SHP77 (cell line): ENCODE measurements at regions not wholly inside any gene's neighbourhood (a gene's known extent, or its start where the extent isn't known, plus 50 kb on each side); places are given as distances from the start of the nearest gene placed in this dataset.
"Not testable (repeated sequence)": the region's sequence is repeated elsewhere in the genome, so short reads cannot be mapped to it uniquely, and the experiment has no call there.

Experiments
- DNase-seq, 2 experiments: peaks; one replicate each; lab custom pipeline; 2025; lab: John Stamatoyannopoulos, UW

DNA sequence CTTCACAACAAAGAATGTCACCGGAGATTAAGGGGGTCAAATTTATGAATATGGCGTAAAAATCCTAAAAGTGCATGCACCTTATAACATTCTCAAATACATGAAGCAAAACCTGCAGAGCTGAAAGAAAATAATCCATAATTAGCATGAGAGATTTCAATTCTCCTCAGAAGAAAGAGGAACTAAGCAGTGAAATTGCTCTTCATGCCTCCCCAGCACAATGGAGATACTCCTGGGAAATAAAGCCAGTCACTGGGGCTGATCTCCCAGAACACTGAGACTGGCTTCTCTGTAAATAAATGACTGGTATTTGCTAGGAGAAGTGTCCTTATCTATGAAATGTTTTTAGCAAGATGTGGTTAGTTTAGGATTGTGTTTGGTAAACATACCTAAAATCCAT lies 68.1 kb downstream of the GOLGA6L6 start:
- not testable (repeated sequence) for DNase-seq

DNA sequence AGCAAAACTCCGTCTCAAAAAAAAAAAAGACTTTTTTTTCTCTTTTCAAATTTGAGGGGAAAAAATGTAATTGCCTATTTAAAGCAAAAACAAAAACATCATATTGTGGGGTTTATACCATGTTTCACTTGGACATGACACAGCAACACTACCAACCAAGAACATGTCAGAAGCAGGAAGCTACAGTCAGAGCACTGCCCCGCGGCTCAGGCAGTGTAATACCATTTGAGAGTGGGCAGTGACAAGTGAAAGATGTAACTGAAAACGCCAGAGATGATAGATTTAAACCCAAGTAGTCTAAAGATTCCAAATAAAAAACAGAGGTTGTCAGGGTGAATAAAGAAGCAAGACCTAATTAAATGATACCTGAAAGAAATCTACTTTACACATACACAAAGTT lies 68.6 kb downstream of the GOLGA6L6 start:
- not testable (repeated sequence) for DNase-seq

DNA sequence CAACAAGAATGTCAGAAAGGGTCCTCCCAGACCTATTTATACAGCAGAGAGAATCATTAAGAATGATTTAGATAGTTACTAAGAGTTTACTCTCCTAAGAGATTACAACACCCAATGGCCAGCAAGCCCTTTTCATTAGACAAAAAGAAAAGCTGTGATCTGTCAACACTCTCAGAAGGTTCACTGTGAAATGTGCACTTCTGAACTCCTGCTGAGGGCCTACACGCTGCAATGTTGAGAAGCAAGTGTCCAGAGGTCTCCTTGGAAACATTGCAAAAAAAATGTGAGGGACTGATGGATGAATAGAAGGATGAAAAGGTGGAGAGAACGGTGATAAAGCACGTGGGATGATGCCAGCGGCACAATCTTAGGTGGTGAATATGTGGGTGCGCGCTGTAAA lies 70.8 kb downstream of the GOLGA6L6 start:
- DNase-seq = not testable (repeated sequence)

DNA sequence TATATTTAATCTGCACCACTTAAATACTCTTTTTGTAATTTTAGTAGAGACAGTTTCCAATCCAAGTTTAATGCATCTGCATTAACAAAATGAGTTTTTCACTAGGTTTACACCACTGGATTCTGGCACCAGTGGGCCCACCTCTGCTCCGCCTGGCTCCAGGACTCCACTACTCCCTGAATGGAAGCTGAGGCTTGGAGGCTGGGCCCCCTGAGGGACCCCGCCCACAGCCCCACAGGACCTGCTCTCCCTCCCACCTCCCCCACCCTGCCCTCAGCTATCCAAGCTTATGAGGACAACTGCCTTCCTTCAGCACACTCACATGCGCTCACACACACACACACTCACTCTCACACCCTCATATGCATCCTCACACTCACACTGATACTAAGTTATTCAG lies 100.5 kb downstream of the GOLGA6L6 start:
- DNase-seq = not testable (repeated sequence)

DNA sequence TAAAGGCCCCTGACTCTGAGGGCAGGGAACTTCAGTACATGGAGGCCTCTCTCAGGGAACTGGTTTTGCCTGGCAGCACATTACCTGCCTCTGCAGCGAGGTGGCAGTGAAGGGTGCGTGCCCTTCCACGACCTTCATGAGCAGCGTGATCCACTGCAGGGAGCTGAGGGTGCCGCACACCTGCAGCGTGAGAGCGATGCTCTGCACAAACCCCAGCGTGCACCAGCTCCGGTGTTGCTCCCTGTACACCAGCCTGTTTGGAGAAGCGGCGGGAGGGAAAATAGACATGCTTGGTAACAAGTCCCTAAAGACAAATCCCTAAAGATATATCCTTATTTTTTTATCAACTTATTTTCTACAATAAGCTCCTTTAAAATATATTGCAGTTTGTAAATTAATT lies 101.2 kb downstream of the GOLGA6L6 start:
- not testable (repeated sequence) for DNase-seq

DNA sequence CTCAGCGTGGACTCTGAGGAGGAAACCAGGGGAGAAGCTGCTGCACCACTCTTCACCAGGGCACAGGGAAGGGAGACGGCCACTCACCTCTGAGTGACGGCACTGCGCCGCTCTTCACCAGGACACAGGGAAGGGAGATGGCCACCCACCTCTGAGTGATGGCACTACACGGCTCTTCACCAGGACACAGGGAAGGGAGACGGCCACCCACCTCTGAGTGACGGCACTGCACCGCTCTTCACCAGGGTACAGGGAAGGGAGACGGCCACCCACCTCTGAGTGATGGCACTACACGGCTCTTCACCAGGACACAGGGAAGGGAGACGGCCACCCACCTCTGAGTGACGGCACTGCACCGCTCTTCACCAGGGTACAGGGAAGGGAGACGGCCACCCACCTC lies 102.5 kb downstream of the GOLGA6L6 start:
- DNase-seq = not testable (repeated sequence)

DNA sequence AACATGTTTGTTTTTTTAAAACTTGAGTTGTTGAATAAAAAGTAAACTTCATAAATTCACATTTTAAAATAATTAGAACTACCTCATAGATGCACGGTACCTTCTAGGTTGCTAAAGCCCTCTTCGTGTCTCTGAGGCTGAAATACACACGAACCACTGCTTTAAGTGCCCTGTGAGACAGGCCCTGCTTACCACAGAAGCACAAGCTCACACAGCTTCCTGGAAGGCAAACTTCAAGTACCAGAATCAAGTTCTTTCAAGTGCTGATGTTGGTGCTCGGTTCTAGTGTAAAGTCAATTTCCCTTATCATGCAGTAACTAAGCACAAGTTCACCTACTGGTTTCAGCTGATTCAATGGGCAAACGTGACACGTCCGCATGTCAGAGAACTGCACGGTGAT lies 103.3 kb downstream of the GOLGA6L6 start:
- not testable (repeated sequence) for DNase-seq

DNA sequence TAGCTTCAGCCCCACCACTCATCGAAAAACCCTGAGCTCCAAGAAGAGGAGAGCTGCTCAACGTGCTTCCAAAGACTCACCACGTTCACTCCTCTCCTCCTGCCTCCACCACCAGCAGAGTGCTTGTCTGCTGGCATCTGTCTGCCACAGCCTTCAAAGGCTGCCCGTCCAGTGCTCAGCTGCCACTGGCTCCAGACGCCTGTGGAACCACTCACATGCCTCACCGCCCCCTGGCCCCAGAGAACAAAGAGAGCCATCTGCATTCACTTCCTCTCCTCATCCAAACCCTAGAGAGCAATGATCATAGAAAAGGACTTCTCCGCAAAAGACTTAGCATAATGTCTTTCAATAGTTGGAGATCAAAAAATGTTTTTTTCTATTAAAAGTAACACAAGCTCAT lies 108.1 kb downstream of the GOLGA6L6 start:
- not testable (repeated sequence) for DNase-seq

DNA sequence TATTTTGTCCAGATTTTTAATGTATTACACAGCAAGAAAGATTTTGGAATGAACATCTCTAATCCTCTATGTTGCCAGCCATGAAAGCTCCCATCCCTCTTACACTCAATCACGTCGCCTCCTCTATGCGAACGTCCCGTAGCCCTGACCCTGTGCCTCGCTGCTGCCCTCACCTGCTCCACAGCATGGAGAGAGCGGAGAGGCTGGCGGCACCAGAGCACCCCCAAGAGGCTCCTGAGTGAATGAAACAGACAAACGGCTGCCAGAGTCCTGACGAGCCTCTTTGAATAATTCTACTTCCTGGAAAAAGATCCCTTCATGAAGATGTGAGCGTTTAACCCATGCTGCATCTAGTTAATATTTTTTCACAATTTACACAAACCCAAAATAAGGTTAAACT lies 111.1 kb downstream of the GOLGA6L6 start:
- DNase-seq = not testable (repeated sequence)

DNA sequence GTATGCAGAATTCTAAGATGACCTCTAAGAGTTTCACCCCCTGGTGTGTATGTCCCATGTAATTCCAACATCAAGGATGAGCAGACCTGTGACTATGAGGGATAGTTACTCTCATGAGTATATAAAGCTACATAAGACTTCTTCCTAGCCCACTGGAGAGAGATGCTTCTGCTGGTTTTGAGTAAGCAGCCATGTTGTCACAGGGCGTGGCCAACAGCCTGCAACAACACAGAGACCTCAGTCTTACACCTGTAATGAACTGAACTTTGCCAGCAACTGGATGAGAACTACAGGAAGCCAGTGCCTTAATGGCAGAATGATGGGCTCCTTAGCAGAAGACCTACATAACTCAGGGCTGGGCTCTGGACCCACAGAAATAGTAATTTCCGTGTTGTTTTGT lies 120.9 kb downstream of the GOLGA6L6 start:
- not testable (repeated sequence) for DNase-seq

DNA sequence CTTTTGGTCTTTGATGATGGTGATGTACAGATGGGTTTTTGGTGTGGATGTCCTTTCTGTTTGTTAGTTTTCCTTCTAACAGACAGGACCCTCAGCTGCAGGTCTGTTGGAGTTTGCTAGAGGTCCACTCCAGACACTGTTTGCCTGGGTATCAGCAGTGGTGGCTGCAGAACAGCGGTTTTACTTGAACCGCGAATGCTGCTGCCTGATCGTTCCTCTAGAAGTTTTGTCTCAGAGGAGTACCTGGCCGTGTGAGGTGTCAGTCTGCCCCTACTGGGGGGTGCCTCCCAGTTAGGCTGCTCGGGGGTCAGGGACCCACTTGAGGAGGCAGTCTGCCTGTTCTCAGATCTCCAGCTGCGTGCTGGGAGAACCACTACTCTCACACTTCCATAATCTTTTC lies 125.0 kb downstream of the GOLGA6L6 start:
- not testable (repeated sequence) for DNase-seq

DNA sequence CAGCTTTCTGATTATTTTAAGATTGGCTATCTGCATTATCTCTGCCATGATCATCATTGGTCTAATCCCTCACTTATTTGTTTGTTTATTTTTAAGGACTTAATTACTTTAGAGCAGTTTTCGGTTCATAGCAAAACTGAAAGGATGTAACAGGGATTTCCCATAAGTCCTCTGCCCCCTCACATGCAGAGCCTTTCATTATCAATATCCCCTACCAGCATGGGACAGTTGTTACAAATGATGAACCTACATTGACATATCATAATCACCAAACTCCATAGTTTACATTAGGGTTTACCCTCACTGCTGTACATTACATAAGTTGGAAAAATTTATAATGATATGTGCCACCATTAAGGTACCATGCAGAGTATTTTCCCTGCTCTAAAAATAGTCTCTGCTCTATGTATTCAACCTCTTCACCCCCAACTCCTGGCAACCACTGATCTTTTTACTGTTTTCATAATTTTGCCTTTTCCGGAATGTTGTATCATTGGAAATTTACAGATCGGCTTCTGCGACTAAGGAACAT lies 131.9 kb downstream of the GOLGA6L6 start:
- not testable (repeated sequence) for DNase-seq

DNA sequence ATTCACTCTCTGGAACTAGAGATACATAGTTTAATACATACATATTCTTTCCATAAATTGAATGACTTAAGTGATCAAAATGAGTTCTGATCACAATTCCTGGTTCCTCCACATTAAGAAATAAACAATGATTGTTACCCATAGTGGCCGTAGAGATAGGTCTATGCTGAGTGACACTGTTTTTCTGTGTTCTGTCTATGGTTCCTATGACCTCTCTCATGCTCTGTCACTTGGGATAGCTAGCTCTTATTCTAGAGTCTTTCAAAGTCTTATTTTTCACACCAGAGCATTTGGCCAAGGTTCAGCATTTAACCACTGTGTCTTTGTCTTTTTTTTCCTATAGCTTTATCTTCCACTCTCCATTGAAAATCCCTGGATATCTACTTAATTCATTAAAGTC lies 132.4 kb downstream of the GOLGA6L6 start:
- DNase-seq = no peak

DNA sequence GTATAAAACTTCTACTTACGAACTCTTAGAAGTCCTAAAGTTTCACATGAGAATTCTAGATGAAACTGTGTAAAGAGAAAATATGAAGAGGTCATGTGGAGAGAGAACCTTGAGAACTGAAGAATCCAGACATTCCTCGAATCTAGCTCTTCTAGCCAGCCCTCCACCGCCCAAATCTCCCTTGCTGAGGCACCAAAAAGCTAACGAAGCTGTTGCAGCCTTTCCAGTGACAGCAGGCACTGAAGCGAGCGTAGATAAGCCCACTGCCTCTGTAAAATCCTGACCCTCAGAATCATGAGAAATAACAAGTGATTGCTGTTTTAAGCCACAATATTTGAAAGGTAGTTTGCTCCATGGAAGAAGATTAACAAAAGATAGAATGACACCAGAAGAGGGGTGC lies 134.0 kb downstream of the GOLGA6L6 start:
- DNase-seq = no peak

DNA sequence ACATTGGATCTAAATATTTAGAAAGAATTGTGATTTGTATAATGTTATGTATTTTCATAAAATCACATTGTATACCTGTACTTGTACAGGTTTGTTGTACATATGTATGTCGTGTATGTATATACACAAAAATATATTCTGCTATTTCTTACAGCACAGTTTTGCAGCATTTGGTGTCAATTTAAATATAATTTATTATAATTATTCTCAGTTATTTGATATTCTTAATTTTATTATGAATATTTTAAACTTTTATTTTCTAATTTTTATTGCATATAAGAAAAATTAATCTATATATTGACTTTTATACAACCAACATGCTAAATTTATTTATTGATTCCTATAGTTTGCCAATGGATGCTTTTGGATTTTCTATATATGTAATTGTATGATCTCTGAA lies 137.0 kb downstream of the GOLGA6L6 start:
- DNase-seq = not testable (repeated sequence)

DNA sequence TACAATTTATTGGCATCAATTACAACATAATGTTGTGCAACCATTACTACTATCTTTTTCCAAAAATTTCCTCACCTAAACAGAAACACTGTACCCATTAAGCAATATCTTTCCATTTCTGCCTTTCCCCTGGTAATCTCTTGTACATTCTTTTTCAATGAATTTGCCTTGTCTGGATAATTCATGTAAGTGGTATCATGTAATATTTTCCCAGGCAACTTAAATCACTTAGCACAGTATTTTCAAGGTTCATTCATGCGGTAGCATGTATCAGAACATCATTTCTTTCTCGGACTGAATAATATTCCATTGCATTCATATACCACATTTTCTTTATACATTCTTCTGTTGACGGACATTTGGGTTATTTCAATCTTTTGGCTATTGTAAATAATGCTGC lies 139.0 kb downstream of the GOLGA6L6 start:
- DNase-seq = not testable (repeated sequence)

DNA sequence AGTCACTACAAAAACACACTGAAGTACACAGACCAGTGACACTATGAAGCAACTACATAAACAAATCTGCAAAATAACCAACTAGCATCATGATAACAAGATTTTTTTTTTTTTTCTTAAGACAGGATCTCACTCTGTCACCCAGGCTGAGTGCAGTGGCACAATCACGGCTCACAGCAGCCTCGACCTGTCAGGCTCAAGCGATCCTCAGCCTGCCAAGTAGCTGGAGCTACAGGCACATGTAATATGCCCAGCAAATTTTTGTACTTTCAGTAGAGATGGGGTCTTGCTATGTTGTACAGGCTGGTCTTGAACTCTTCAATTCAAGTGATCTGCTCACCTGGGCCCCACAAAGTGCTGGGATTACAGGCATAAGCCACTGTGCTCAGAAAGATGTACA lies 140.5 kb downstream of the GOLGA6L6 start:
- DNase-seq = not testable (repeated sequence)

DNA sequence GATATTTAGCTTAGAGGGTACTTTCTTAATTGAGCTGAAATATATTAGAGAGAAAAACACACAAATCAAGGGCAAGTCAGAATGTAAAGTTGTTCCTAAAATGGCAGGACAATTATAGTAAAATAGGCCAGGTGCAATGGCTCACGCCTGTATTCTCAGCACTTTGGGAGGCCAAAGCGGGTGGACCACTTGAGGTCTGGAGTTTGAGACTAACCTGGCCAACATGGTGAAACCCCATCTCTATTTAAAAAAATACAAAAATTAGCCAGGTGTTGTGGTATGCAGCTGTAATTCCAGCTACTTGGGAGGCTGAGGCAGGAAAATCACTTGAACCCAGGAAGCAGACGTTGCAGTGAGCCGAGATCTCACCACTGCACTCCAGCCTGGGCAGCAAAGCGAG lies 142.9 kb downstream of the GOLGA6L6 start:
- DNase-seq = not testable (repeated sequence)

DNA sequence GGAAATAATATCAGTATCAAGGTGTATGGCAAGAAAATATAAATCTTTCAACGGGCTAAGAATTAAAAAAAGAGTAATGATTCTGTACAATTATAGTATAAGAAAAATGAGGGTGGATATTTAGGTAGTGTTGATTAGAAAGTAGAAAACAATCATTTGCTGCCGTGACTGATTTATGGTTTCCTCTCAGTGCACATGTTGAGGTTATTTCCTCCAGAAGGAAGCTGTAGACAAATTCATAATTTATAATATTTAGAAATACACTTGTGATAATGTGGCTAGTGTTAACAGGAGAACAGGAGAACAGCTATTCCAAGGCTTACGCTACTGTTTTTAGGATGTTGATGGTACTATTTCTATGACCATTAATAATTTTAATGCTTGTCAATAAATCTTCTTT lies 153.4 kb downstream of the GOLGA6L6 start:
- not testable (repeated sequence) for DNase-seq

DNA sequence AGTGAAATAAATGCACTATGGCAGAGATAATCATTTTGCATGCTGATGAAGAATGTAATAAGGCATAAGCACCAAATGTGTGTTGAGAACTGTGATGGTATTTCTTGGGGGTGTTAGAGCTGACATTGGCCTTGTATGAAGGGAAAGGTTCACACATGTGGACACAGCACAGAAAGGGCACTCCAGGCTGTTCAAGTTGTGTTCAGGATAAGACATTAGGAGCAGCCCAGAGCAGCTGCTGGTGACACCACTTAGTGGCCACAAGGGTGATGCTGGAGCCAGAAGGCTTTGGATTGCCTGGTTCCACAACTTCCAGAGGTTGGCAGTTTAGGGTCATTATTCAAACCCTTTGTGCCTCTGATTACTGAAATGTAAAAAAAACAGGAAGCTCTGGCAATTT lies 155.4 kb downstream of the GOLGA6L6 start:
- no peak for DNase-seq

DNA sequence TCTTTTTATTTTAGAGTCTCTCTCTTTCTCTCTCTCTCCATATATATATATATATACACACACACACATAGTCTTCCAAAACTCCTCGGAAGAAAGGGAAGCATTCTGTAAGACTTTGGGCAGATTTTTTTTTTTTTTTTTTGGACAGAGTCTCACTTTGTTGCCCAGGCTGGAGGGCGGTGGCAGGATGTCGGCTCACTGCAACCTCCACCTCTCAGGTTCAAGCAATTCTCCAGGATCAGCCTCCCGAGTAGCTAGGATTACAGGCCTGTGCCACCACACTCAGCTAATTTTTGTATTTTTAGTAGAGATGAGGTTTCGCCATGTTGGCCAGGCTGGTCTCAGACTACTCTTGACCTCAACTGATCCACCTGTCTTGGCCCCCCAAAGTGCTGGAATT lies 161.4 kb downstream of the GOLGA6L6 start:
- not testable (repeated sequence) for DNase-seq

DNA sequence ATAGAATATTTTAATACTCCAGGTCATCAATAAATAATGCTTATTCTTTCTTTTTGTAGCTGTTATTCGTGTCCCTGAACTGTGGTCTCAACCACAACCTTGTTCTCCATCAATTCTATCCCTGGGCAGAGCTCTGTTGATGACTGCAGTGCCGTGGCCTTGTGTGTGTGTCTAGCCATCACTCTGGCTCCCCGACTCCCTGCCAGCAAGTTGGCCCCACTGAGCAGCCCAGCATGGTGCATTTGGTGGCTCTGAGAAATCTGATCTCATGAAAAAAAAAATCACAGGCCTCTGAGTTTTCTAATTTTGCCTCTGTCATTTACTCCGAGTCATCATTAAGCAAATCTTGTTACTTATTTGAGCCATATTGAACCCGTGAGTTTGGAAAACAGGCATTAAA lies 164.7 kb downstream of the GOLGA6L6 start:
- no peak for DNase-seq

DNA sequence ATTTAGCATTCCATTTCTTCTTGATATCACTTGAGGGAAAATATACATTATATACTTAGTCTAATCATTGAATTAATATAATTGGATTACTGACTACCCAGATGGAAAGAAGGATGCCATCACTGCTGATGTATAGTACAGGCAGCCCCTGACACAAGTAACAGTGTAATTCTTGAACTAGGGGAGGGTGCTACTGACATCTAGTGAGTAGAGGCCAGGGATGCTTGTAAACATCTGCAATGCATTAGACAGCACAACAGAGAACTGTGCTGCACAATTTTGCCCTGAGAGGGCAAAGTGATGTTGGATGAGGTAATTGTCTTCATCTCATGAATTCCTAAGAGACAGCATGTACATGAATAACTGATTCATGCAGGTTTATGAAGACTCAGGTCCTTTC lies 169.2 kb downstream of the GOLGA6L6 start:
- not testable (repeated sequence) for DNase-seq

DNA sequence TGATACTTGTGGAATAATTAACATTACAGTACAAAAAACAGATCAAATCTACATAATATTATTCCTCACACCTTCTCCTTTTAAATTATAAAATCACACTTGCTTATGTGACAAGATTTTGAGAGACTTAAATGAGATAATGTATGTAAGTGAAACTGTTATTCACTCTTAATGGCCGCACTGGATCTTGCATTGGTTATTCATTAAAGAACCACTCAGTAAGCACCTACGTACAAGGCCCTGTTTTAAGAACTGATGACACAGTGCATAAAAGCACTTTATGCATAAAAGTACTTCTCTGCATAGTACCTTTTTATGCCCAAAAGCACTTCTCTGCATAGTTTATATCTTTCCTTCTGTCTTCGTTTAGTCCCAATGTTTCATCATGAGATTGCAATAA lies 172.1 kb downstream of the GOLGA6L6 start:
- no peak for DNase-seq

DNA sequence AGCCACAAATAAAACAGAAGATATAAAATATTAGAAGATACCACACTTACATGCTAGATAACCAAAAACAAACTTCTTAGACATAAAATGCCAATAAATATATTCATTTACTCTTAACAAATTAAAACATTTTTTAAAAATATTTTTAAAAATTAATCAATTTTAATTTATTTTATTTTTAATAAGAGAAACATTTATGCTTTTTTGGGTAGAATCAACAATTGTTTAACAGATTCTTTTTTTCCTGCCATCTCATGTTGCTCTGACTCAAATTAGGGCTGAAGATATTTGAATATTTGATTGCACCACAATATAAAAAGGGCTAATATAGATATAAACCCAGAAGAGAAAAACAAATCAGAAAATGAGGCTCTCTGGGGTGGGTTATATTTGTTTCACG lies 172.6 kb downstream of the GOLGA6L6 start:
- no peak for DNase-seq
